ENCODE measurements at regions not wholly inside any gene's neighbourhood (a gene's known extent, or its start where the extent isn't known, plus 50 kb on each side); places are given as distances from the start of the nearest gene placed in this dataset.
"Not testable (repeated sequence)": the region's sequence is repeated elsewhere in the genome, so short reads cannot be mapped to it uniquely, and the experiment has no call there.

DNA sequence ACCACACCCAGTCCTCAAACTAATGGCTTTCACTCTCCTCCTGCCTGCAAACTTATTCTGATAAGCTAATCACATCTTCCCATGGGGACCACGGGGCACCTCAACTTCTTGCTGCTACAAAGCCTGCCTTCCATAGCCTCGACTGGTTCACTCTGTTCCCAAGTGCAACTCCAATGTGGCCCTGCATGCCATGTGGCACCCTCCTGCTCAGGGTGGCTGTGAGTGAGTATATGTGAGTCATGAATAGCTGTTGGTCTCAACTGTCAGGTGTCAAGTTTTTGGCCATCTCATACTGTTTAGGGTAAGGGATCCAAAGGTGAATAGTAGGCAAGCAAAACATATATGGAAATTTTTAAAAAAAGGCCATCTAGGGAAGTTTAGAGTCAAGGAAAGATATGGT lies 276.1 kb upstream of the DCC start:
- DNase-seq (ENCODE audit: low read depth), result no peak

- no peak for DNase-seq (ENCODE audit: low read depth)
Observed at GRCh38 chr18:52069201-52069600, 270.8 kb upstream of the DCC start.

- no peak for DNase-seq (ENCODE audit: low read depth)
Observed at GRCh38 chr18:52070291-52070756, 269.7 kb upstream of the DCC start.

GRCh38 chr18:52077251-52077983 lies 262.6 kb upstream of the DCC start:
- no peak for DNase-seq (ENCODE audit: low read depth)

DNA sequence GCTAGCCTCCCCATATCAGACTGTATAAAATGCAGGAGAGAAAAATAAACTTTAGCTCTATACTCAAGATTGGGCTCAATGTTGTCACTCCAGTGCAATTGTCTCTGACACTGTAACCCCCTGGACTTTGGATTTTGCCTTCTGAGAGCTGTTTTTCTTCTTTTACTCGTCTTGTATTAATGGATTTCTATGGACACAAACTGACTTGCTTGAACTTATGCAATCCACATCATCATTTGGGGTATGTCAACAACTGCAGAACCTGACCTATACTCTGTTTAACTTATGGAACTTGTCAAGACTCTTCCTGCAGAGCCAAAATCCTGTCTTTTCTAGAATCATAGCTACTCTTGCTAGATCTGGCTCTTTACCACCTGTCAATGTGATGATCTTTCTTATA lies 257.8 kb upstream of the DCC start:
- DNase-seq (ENCODE audit: low read depth), result no peak

DNA sequence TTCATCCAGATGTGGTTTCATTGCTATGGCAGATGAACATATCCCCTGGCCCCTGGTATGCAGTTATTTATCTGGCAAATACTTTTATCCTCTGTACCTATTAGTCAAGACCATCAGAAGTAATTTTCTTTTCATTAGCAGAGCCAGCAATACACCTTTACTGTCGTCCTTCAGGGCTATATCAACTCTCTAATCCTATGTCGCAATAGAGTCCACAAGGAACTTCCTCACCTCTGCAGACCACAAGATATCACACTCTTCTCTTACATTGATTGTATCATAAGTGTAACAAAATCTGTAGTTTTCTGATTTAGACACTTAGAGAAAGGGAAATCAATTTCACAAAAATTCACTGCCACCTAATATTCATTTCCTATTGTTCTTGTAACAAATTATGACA lies 252.9 kb upstream of the DCC start:
- no peak for DNase-seq (ENCODE audit: low read depth)

- DNase-seq (ENCODE audit: low read depth), result no peak
Observed at GRCh38 chr18:52090005-52090404, 250.0 kb upstream of the DCC start.

DNA sequence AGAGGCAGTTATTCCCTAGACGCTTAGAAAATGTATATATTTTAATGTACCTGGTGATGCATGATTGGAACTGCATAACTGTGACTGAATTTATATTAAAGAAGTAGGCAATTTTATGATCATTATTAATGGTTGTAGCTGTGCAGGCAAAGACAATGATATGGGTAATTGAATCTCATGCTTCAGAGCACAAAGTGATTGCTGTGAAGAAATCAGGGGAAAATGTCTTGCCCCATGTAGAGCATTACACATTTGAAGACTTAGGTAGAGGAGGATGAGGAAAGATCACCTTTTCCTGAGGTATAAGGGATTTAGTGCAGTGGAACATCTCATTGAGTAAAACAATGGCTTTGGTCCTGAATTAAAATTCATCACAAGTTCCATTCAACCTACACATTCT lies 246.8 kb upstream of the DCC start:
- DNase-seq (ENCODE audit: low read depth), result no peak

GRCh38 chr18:52118684-52119083 lies 221.3 kb upstream of the DCC start:
- no peak for DNase-seq (ENCODE audit: low read depth)

DNA sequence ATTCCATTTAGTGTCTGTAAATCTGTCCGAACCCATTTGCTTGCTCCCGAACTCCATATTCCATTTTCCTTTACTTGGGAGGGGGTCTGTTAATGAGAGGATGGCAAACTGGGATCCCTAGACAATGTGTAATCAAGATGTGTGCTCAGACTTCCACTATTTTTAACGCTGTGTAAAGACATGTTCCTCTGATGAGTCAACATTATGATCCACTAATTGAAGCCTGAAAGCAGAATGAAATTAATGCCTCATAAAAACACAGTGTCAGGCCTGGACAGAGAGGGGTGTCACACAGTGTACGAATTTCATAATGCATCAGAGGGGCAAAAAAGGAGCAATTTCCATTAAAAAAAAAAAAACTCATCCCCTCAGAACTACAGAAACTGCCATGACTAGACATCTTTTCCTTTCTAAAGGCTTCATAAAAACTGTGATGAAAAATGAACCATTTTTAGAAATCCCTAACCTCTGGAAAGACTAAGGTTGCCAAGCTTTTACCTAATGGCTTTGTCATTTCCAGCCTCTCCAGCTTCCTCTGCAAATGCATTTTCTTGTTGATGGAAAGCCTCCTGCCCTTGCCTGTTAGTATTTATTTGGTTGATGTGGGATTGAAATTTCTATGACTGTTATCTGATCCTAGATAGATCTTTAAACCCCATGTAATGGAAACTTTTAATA lies 209.2 kb upstream of the DCC start:
- no peak for DNase-seq (ENCODE audit: low read depth)

- no peak for DNase-seq (ENCODE audit: low read depth)
Observed at GRCh38 chr18:52131845-52132244, 208.2 kb upstream of the DCC start.

DNA sequence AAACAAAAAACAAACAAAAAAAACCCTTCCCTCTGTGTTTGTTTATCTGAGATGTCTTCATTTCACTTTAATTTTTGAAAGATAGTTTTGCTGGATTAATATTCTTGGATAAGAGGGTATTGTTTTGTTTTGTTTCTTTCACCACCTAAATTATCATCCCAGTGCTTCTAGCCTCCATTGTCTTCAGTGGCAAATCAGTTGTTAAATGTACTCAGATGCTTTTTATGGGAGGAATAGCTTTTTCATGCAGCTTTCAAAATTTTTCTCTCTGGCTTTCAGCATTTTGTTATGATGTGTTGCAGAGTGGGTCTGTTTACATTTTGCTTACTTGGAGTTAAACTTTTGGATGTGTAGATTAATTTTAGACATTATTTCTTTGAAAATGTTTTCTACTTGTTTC lies 203.5 kb upstream of the DCC start:
- no peak for DNase-seq (ENCODE audit: low read depth)

DNA sequence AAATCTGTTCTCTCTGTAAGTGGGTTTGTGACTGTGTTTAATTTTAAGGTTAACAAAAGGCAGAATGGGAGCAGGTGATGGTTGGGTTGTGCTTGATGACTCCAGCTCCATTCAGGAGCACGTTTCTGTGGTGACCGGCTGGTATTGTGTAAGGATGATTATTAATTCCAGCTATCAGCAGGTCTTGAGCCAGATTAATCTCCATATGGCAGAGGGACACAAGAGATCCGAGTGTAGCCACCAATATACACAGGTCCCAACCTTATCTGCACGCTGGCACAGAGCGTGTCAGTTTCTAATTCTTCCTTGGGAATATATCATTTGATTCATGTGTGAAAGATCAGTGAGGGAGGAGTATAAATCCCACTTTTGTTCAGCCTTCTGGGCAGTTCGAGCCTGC lies 199.0 kb upstream of the DCC start:
- no peak for DNase-seq (ENCODE audit: low read depth)

DNA sequence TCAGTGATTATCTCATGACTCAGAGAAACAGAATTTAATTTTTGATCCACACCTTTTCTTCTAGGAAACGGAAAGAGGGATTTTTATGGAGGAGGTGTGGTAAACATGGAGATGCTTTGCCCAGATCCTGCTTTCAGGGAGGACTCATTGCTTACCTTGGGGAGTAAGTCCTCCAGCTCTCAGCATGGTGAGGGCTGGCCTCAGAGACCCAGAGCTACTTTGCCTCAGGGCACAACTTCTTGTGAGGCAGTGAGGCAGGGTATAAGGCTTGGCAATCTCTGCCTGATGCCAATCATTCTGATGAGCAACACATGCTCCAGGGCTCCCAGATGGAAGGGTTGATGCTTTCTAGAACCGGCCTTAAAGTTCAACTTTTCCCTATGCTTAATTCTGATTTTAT lies 189.9 kb upstream of the DCC start:
- DNase-seq (ENCODE audit: low read depth), result no peak

DNA sequence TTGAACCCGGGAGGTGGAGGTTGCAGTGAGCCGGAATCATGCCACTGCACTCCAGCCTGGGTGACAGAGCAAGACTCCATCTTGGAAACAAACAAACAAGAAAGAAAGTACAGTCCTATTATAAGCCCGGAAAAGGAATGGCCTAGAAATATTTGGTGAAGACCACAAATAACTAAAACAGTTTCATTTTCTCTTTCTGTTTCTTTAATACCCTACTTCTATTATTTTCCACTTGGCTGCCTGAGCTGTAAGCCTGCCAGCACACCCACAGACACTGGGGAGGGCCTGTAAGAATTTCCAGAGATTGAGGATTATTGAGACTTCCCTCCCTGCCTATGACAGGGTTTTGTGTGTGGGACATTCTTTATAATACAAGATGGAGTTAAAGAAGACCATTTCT lies 188.0 kb upstream of the DCC start:
- DNase-seq (ENCODE audit: low read depth), result no peak

DNA sequence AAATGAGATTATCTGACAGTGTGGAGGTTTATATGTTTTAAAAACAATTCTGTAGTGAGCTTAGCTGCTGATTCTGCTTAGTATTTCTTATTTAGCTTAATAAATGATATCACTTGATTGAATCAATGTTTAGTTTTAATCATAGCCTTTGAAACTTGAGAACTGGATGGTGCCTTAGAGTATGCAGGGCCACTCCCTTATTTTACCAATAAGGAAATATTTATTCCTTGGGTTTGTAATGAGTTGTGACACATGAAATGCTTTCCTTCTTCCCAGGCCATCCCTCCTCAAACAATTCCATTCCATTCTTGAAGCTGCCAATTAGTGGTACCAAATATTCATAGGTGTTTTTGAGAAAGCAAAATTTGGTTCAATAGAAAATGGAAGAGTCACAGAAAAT lies 183.8 kb upstream of the DCC start:
- no peak for DNase-seq (ENCODE audit: low read depth)

- DNase-seq (ENCODE audit: low read depth), result no peak
Observed at GRCh38 chr18:52160636-52161035, 179.4 kb upstream of the DCC start.

DNA sequence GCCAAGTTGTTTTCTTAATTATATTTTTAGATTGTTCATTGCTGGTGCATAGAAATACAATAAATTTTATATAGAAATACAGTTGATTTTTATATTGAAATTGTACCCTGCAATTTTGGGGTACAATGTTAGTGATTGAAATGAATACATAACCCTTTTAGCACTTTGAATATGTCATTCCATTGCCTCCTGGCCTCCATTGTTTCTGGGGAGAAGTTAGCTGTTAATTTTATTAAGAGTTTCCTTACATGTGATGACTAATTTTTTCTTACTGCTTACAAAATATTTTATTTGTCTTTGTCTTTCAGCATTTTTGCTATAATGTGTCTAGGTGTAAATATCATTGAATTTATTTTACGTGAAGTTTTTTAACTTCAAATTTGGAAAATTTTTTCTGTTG lies 176.5 kb upstream of the DCC start:
- no peak for DNase-seq (ENCODE audit: low read depth)

DNA sequence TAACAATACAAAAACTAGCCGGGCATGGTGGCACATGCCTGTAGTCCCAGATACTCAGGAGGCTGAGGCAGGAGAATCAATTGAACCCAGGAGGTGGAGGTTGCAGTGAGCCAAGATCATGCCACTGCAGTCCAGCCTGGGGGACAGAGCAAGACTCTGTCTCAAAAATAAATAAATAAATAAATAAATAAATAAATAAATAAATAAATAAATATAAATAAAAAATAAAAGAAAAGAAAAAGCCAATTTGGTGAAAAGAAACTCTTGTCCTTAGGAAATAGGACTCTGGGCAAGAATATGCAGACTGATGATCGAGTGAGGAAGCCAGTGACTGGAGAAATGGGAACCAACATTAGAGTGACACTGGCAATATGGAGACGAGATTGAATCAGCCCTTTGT lies 171.9 kb upstream of the DCC start:
- not testable (repeated sequence) for DNase-seq (ENCODE audit: low read depth)

GRCh38 chr18:52174220-52174619 lies 165.8 kb upstream of the DCC start:
- no peak for DNase-seq (ENCODE audit: low read depth)

GRCh38 chr18:52175406-52175805 lies 164.6 kb upstream of the DCC start:
- no peak for DNase-seq (ENCODE audit: low read depth)

DNA sequence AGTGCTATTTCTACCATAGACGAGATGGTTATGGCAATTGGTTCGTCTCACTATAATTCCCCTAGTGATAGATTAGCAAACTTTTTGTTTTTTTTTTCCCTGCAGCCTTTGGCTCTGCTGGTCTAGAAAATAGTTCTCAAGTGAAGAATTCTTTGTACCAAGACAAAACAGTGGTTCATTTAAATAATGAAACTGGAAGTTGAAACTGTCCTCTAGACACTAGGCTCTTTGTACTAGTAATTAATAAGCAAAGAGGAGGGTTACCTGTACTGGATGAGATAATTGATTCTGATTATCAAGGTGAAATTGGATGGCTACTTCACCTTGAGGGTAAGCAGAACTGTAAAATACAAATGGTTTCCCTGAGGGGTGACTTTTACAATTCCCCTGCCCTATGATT lies 156.9 kb upstream of the DCC start:
- no peak for DNase-seq (ENCODE audit: low read depth)

GRCh38 chr18:52190195-52190594 lies 149.8 kb upstream of the DCC start:
- DNase-seq (ENCODE audit: low read depth), result no peak

DNA sequence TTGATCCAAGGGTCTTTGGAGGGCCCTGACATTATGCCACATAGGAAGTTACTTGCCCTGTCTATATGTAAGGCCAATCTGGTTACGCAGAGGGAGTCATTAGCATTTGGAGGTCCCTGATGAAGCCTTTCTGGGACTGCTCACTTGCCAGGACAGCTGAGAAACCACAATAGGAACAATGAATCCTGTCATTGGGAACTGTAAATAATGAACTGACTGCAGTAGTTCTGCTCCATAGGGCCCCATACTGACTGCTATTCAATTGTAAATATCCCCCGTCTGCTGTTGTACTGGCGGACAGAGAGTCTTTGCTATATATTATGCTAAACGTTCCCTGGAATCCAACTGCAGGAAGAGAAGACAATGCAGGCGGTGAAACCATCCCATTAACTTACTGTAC lies 149.4 kb upstream of the DCC start:
- DNase-seq (ENCODE audit: low read depth), result no peak
